A172 (cell line): ENCODE measurements at regions not wholly inside any gene's neighbourhood (a gene's known extent, or its start where the extent isn't known, plus 50 kb on each side); places are given as distances from the start of the nearest gene placed in this dataset.
A peak's percentile ranks its signal among the peaks of the same experiment; 100 is the strongest.
"Not testable (repeated sequence)": the region's sequence is repeated elsewhere in the genome, so short reads cannot be mapped to it uniquely, and the experiment has no call there.

Source experiments
- DNase-seq: peaks from one replicate; pipeline ENCODE4 v3.0.0-alpha.2; 2015; ENCODE audit warnings: low spot score

DNA sequence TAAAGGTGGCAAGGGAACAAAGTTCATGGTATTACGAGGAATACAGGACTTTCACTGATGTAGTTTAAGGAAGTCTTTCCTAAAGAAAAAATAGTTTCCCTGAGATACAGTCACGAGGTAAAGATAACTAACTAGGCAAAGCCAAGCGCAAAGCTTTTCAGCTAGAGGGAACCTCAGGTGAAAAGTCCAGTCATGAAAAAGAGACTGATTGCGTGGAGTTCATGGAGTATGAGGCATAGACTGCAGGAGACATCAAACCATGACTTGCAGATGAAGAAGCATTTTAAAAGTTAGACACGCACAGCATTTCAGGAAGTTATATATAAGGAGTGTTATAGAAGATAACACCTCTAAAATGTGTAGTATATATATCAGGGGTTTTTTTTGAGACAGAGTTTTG is 205.6 kb upstream of the ZNF184 start:
- no peak for DNase-seq

DNA sequence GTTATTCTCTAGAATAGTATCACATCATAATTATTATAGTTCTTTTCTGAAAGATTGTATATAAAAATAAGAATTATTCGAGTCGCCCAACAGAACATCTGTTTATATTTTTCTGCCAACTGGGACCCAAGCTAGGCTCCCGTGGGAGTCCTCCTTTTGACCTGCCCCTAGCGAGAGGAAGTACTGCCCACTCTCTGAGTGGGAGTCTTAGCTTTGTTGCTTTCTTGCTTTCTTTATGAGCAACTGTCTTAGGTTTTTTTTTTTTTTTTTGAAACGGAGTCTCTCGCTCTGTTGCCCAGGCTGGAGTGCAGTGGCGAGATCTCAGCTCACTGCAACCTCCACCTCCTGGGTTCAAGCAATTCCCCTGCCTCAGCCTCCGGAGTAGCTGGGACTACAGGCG is 202.0 kb upstream of the ZNF184 start:
- no peak for DNase-seq

DNA sequence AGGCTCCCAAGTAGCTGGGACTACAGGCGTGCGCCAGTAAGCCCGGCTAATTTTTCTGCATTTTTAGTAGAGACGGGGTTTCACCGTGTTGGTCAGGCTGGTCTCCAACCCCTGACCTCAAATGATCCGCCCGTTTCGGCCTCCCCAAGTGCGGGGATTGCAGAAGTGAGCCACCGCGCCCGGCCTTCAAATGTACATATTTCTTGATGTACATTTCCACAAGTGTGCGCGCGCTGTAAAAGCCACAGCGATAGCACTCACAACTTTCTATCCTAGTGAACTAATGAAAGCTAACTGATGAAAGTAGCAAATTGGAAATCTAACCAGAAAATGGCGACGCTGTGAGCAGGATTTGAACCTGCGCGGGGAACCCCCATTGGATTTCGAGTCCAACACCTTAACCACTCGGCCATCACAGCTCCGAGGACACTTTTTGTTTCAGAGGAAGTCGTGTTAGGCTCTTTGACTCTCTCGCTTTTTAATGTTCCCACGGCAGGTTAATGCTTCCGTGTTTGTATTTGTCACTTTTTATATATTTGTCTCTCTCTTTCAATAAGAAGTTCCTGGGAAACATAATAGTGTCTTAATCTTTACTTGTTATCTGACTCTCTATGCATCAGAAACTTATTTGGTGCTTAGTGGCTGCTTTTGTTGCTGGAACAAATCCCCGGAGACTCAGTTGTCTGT is 199.4 kb upstream of the ZNF184 start:
- DNase-seq, result peak; percentile 72

DNA sequence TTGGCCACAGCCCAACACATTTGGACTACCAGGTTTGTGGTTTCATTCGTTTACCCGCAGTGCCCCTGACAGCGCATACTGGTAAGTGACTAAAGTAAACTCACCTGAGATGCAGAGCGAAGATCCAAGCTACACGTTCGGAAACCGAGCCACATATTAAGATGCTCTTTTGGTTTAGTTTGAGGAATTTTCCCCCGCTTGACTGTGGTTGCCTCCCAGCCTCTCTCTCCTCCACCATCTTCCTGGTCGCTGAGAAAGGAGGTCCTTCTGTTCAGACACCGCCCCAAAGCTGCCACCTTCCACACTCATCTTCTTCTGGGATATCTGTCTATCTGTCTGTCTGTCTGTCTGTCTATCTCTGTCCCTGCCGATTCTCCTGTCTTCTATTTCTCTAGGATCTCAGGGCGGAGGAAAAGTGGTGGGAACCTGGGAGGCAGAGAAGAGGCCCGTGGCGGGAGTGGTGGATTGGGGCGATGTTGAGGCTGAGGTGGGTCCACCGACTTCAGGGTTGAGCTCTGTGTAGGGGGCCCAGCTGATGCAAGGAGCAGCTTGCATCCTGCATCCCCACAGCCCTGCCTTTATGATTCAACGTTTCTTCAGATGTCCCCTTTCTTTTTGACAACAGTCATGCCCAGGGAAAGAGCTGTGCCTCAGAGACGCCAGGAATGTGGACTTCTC is 196.9 kb upstream of the ZNF184 start:
- no peak for DNase-seq

DNA sequence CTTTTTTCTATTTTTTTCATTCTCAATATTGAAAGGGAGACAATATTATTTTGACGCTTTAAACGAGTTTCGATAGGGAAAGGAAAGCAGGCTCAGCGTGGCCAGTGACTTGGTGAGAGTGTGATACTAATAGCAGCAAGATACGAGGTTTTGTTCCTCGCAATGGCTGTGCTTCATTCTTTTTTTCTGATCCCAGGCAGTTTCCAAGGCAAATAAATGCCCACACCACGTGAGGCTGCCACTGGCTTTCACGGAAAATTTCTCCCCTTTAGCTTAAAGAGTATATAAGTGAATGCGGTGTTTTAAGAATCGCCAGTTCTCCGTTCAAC is 196.4 kb upstream of the ZNF184 start:
- peak; percentile 19 for DNase-seq

DNA sequence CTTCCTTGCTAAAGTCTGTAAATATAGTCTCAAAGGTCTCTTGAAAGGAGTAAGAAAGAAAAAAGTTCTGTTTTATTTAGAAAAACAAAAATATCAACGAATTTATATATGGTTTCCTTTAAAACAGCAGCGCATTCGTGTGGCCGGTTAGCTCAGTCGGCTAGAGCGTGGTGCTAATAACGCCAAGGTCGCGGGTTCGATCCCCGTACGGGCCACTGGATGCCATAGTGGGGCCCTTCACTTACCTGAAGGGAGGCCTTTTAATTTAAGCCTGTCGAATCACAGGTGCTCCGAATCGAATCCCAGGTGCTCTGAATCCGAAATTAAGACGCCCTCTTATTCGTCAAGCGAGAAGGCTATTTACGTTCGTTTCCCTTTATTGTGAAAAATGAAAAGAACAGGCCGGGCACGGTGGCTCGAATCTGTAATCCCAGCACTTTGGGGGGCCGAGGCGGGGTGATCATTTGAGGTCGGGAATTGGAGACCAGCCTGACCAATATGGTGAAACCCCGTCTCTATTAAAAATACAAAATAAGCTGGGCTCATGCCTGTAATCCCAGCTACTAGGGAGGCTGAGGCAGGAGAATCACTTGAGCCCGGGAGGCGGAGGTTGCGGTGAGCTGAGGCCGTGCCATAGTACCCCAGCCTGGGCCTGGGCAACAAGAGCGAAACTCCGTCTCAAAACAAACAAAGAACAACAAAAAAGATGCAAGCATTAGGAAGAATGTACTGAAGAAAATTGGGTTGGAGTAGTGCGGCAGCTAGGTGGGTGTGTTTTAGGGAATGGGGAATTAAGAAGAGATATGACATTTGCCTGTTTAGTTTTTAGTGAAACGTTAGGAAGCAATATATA is 195.8 kb upstream of the ZNF184 start:
- DNase-seq, result peak; percentile 90

DNA sequence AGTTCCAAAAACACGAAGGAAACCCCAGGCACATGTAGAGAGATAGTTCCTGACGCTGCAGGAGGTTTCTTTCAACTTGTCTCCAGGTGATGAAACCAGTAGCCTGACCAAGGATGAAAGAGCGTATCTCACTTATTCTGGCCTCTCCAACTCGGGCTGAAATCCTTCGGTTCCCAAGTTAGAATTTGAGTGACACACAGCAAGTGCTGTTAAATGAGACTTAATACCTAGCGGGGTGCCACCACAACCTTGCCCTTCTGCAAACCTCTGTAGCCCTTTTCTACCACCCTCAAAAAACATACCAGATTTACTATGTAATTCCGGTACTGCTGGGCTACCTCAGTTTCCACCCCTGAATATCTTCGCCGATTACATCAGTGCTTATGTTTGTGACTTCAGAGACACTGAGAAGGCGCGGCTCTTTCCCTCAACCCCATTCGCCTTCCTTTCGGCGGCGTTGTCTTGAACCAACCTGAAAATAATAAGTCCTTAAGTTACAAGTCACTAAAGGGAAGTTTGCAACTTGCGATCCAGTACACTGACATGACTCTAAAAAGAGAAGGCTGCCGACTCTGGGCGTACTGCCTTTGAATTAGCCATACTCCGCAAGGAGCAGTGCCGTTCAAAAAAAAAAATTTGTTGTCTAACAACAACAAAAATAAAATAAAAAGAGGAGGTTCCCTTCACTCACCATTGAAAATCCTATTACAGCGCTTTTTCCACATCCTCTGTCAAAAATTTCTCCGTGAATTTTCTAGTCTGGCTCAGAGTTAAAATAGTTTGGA is 194.9 kb upstream of the ZNF184 start:
- DNase-seq, result peak; percentile 37

DNA sequence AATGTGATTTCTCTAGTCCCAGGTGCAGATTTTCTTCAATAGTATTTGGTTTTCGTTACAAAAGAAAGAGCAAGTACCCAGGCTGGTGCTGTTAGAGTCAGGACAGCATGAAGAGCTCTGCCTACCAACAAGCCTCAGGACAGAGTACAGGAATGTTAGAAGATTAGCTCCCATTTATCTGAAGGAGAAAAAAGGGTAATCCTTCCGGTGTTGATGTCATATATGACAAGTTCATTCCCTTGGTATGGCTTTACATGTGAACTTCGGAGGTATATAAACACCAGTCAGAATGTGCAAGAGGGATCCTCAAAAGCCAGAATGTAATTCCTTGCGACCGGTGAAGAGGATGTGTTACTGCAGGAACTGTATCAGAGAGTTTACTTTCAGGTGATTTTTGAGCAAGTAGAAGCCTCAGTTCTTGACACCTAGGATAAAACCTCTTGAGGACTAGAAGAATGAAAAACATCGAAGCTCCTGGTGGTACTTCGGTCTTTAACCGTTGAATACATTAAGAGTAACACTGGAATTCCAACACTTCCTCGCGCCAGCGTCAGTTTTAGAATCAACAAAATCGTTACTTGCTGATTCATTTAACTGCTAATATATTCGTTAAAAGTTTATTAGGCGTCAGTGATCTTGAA is 194.2 kb upstream of the ZNF184 start:
- no peak for DNase-seq

DNA sequence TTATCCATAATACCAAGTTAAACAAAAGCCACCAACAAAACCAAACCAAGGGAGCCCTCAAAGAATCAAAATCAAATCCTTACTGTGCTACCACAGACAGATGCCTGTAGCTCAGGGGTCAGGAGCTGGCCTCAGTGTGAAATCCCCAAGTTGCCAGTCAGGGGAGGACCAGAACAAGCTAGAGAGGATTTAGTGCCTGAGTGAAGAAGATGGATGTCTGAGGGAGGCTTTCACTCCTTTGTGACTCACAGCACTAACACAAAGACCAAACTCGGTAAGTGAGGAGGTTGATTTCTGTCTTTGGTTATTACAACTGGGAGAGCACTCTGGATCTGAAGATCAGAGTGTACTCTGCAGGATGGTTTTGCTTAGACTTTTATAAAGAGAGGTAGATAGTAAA is 189.9 kb upstream of the ZNF184 start:
- no peak for DNase-seq

DNA sequence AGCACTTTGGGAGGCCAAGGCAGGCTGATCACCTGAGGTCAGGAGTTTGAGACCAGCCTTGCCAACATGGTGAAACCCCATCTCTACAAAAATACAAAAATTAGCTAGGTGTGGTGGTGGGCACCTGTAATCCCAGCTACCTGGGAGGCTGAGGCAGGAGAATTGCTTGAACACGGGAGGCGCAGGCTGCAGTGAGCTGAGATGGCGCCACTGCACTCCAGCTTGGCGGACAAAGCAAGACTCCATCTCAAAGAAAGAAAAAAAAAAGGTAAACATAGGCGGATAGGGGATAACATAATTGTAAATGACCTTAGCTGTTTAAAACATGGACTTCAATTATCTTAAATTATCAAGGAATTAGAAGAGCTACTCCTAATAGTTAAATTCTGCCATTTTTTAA is 189.3 kb upstream of the ZNF184 start:
- not testable (repeated sequence) for DNase-seq

DNA sequence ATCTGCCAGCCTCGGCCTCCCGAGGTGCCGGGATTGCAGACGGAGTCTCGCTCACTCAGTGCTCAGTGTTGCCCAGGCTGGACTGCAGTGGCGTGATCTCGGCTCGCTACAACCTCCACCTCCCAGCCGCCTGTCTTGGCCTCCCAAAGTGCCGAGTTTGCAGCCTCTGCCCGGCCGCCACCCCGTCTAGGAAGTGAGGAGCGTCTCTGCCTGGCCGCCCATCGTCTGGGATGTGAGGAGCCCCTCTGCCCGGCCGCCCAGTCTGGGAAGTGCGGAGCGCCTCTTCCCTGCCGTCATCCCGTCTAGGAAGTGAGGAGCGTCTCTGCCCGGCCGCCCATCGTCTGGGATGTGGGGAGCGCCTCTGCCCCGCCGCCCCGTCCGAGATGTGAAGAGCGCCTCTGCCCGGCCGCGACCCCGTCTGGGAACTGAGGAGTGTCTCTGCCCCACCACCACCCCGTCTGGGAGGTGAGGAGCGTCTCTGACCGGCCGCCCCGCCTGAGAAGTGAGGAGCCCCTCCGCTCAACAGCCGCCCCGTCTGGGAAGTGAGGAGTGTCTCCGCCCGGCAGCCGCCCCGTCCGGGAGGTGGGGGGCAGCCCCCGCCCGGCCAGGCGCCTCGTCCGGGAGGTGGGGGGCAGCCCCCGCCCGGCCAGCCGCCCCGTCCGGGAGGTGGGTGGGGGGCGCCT is 180.4 kb upstream of the ZNF184 start:
- DNase-seq, result not testable (repeated sequence)

DNA sequence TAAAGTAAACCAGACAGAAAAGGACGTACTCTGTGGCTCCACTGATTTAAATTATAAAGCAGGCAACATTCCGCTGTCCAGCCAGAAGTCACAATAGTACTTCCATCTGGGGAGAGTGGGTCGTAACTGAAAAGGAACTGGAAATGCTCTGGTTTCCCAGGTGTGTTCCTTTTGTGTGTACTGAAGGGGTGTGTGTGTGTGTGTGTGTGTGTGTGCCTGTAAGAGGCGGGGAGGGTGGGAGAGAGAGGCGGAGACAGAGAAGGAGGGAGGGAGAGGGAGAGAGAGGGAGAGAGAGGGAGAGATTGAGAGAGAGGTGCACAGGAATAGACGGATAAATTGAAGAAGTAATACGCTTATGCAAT is 178.4 kb upstream of the ZNF184 start:
- peak; percentile 22 for DNase-seq

DNA sequence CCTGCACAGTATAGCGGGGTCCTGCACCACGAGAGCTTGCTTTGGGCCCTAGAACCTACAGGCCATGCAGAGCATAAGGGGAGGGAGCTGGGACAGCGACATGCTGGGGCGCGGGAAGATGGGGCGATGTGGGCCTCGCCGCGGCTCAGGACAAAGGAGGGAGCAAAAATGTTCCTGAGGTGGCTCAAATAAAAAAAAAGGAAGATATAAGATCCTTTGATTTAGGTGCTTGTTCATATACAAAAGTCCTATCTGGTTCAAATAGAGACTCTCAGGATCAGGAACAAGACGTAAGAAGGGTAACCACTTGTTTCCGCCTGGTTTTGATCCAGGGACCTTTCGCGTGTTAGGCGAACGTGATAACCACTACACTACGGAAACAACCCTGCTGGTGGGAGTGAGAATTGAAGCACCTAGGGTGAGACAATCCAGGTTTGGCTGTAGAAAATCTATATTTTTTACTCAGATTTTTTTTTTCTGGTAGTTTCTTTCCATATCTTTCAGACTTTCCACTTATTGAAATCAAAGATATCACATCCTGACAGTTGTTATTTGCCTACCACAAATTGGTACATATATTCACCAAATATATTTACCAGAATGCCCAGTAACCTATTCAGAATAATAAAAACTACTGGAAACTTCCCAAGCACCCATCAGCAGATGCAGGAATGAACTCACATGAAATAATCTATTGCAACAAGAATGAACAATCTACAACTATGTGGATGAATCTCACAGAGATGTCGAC is 177.9 kb upstream of the ZNF184 start:
- peak; percentile 85 for DNase-seq

DNA sequence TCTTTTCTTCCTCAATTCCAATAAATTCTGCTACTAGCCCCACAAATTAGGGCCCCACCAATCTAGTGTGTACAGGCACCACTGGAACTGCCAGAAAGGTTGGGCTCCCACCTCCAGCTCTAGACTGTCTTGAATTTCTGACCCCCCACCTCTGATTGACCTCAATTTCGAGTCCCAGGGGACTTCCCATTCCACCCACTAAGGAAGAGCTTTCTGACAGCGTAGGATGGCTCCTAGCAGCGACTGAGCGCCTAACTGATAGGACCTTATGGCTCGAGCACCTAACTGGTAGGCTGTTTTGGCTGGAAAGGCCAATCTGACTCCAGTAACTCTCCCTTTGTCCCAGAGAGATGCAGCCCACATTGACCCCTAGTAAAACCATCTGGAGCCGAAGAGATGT is 171.6 kb upstream of the ZNF184 start:
- no peak for DNase-seq

DNA sequence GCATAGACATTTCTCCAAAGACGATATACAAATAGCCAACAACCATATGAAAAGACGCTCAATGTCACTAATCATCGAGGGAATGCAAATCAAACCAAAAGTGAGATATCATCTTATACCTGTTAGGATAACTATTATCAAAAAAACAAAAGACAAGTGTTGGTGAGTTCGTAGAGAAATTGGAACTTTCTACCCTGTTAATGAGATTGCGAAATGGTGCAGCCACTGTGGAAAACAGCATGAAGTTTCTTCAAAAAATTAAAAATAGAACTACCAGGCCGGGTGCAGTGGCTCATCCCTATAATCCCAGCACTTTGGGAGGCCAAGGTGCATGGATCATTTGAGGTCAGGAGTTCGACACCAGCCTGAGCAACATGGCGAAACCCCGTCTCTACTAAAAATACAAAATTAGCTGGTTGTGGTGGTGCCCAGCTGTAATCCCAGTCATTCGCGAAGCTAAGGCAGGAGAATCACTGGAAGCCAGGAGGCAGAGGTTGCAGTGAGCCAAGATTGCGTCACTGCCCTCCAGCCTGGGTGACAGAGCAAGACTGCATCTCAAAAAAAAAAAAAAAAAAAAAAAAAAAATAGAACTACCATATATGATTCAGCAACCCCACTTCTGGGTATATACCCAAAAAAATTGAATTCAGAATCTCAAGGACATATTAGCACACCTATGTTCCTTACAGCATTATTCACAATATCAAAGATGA is 170.0 kb upstream of the ZNF184 start:
- DNase-seq, result no peak

DNA sequence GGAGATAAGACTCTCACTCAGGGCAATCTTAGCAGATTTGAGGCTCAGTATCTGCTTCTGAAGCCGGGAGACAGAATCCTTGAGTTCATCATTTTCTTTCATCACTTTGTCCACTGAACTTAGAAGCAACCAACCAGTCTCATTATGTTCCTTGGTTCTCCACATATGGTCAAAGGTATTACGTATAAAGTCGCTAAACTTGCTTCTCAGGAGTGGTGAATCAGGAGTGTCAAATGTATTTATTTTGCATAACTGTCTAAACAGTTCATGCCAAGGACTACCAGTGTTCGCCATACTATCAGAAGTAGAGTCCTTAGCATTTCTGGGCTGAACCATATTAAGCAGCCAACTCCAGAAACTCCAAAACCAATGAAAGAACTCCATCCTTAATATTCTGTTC is 163.0 kb upstream of the ZNF184 start:
- not testable (repeated sequence) for DNase-seq

DNA sequence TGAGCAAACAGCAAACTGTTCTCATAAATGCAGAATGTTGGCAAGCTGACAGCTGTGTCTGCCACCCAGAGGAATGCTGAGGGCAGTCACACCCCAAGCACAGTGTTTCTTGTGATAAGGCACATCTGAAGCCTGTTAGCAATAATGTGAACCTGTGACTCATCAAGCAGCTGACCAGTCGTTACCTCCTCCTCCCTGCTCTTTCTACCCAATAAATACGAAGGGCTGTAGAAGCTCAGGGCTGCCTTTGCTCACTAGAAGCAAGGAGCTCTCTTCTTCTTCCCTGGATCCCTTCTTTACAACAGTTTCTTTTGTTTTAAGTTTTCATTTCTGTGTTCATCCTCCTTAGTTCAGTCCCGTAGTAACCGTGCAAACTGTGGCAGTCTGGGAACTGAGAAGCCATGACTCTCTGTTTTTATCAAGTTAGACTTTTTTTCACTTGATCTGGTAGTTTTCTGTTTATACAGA is 160.3 kb upstream of the ZNF184 start:
- DNase-seq, result peak; percentile 41

DNA sequence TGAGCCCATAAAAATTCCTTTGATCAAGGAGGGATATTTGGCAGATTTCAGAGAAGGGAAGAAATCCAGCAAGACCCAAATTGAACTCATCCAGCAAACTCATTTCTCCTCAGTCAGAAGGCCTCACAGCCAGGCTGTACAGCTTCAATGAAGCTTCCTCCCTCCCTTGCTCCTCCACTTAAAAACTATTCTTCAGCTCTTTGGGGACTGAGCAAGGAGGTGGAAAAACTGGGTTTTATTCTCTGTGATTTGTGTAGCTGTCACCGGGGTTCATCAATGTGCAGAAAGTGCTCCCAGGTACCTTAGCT is 158.7 kb upstream of the ZNF184 start:
- DNase-seq, result no peak

DNA sequence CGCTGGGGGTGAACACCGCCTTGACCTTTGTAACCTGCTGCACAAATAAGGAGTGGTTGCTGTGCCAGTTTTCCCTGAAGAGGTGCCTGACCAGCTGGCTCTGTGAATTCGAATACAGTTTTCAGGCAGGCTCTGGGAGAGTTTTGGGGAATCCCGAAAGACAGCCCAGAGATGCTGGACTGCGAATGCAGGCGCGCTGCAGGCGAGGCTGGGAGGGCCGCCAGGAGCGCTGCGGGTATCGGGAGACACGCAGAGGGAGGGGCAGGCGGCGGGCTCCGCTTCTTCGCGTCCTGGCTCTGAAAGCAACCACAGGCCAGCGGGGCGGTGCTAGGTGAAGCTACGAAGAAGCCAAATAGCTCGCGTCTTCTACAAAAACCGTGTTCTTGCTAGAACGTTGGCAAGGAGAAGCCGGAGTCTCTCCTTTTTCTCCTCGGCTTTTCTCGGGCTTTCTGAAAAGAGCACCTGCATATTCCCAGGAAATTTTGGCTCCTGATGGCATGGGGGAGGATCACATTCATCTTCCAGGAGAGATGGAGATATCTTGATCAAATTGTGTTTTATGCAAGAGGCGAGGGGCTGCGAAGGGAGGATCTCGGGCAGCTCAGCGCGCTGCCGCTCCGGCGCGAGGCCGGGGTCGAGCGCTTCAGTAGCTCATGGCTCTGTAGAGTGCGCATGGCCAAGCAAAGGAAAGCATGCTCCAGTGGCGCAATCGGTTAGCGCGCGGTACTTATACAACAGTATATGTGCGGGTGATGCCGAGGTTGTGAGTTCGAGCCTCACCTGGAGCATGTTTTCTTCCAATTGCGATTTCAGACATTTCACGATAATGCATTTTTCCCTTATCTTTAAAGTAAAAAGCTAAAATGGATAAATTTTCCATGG is 158.1 kb upstream of the ZNF184 start:
- peak; percentile 84 for DNase-seq
